HG03097 (cell line): ENCODE measurements at regions not wholly inside any gene's neighbourhood (a gene's known extent, or its start where the extent isn't known, plus 50 kb on each side); places are given as distances from the start of the nearest gene placed in this dataset.
"Not testable (repeated sequence)": the region's sequence is repeated elsewhere in the genome, so short reads cannot be mapped to it uniquely, and the experiment has no call there.

Experiments
- ATAC-seq: cut with Tn5 transposase; IDR thresholded peaks from one replicate; pipeline ENCODE4 v1.9.1; 2021; ENCODE audit not compliant: unreplicated experiment, low FRiP score

DNA sequence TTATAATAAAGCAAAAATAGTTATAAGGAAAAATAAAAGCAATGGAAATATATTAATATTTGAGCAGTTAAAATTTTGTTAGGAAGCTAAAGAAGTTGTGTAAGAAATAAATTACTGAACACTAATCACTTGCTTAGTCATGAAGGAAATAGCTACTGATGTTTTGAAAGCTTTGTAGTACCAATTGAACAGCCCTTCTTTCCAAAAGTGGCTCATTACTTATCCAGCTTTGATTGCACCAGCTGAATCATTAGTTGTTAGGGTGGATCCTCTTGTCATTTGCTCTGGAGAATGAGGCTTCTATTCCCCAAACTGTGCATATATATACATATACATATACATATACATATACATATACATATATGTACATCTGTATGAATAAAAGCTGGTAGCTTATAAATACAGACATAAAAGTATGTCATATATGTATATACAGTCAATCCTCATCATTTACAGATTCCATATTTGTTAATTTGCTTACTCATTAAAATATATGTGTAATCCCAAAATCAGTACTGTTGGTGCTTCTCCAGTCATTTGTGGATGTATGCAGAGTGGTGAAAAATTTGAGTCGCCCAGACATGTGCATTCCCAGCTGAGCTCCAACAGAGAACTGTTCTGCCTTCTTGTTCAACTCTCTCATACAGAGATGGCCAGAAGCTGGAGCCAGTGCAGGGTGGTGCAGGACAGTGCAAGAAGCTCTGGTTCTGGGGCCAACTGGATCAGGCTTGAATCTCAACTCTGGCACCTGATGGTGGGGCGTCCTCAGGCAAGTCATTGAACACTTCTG, 214.1 kb downstream of the RPAP3 start:
- ATAC-seq, result no peak

DNA sequence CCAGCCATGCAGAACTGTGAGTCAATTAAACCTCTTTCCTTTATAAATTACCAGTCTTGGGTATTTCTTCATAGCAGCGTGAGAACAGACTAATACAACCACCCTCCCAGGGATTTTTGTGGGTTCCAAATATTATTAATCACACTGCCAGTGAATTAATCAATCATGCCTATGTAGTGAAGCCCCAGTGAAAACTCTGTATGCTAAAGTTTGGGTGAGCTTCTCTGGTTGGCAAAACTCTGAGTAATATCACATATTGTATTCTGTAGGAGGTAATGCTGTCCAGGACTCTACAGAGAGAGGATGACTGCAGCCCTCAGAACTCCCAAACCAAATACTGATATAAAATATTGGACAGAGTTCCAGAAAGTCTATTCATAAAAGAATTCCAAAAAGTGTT, 216.9 kb downstream of the RPAP3 start:
- no peak for ATAC-seq

GRCh38 chr12:47481041-47481440, 224.8 kb downstream of the RPAP3 start:
- ATAC-seq, result no peak

DNA sequence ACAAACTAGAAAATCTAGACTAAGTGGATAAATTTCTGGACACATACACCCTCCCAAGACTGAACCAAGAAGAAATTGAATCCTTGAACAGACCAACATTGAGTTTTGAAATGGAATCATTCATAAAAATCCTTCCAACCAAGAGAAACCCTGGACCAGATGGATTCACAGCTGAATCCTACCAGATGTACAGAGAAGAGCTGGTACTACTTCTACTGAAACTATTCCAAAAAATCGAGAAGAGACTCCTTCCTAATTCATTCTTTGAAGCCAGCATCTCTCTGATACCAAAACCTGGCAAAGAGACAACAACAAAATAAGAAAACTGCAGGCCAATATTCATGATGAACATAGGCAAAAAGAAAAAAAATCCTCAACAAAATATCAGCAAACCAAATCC, 227.4 kb downstream of the RPAP3 start:
- ATAC-seq, result no peak

- no peak for ATAC-seq
Measured at GRCh38 chr12:47473091-47473490, 232.7 kb downstream of the RPAP3 start.

DNA sequence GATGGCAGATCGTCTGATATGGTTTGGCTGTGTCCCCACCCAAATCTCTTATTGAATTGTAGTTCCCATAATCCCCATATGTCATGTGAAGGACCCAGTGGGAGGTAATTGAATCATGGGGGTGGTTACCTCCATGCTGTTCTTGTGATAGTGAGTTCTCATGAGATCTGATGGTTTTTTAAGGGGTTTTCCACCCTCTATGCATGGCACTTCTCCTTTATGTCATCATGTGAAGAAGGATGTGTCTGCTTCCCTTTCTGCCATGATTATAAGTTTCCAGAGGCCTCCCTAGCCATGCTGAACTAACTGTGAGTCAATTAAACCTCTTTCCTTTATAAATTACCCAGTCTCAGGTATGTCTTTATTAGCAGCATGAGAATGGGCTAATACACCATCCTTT, 235.5 kb downstream of the RPAP3 start:
- ATAC-seq, result not testable (repeated sequence)

DNA sequence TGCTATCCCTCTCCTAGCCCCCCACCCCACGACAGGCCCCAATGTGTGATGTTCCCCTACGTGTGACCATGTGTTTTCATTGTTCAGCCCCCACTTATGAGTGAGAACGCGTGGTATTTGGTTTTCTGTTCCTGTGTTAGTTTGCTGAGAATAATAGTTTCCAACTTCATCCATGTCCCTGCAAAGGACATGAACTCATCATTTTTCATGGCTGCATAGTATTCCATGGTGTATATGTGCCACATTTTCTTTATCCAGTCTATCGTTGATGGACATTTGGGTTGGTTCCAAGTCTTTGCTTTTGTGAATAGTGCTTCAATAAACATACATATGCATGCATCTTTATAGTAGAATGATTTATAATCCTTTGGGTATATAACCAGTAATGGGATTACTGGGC, 241.9 kb downstream of the RPAP3 start:
- ATAC-seq, result not testable (repeated sequence)

DNA sequence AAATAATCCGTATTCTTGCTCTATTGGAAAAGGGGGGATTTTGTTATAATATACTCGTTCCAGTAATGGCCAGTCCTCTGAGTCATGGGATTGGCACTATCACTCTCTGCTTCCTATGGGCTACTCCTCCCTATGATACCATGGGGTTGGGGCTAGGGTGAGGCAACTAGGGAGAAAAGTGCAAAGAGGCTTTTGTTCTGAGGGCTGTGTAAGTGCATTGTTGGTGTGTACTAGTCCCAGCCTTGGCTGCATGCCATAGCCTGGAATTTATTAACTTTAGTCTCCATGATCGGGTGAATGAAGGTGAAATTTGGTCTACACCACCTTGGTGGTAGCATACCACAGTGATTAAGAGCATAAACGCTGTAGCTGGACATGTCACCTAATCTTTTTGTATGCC, 247.6 kb downstream of the RPAP3 start:
- ATAC-seq, result no peak

DNA sequence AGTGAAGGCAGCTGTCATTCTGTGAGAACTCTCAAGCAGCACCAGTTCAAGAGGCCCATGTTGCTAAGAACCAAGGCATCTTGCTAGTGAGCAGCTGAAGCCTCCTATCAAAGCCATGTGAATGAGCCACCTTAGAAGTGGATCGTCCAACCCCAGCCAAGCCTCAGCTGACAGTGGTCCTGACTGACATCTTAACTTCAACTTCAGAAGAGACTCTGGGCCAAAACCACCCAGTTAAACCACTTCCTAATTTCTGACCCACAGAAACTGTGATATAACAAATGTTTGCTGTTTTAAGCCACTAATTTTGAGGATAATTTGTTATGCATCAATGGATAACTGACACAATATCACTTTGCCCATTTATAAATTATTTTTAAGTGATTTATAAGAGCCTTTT, 256.0 kb downstream of the RPAP3 start:
- no peak for ATAC-seq

GRCh38 chr12:47442310-47442709, 263.5 kb downstream of the RPAP3 start:
- ATAC-seq, result no peak

- ATAC-seq, result no peak
Measured at GRCh38 chr12:47441490-47441889, 264.3 kb downstream of the RPAP3 start.

- no peak for ATAC-seq
Measured at GRCh38 chr12:47438175-47438574, 267.7 kb downstream of the RPAP3 start.

DNA sequence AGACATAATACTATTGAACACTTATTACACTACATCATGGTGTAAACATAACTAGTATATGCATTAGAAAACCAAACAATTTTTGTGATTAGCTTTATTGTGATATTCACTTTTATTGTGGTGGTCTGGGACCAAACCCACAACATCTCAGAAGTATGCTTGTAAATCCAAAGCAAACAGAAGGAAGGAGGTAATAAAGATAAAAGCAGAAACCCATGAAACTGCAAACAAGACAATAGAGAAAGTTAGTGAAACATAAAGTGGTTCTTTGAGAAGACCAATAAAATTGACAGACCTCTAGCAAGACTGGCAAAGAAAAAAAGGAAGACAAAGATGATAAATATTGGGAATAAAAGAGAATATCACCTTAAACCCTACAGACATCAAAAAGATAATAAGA, 268.3 kb downstream of the RPAP3 start:
- no peak for ATAC-seq

DNA sequence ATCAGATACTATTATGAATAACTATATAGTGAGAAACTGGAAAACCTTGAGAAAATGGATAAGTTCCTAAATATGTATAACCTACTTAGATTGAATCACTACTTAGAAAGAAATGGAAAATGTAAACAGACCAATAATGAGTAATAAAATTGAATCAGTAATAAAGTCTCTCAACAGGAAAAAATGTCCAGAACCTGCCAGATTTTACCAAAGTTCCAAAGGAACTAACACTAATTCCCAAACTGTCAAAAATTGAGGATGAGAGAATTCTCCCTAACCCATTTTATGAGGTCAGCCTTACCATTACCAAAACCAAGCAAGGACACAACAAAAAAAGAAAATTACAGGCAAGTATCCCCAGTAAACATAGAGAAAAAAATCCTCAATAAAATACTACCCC, 272.0 kb downstream of the RPAP3 start:
- ATAC-seq, result no peak

GRCh38 chr12:47426678-47427309, 279.0 kb downstream of the RPAP3 start:
- not testable (repeated sequence) for ATAC-seq

DNA sequence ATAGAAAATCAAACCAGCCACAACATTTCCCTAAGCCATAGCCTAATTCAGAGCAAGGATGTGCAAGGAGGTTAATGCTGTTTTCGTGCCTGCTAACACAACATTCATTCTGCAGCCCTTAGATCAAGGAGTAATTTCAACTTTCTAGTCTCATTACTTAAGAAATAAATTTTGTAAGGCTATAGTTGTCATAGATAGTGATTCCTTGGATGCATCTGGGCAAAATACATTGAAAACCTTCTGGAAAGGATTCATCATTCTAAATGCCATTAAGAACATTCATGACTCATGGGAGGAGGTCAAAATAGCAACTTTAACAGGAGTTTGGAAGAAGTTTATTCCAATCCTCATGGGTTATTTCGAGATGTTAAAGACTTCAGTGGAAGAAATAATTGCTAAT, 283.2 kb downstream of the RPAP3 start:
- no peak for ATAC-seq

- no peak for ATAC-seq
Measured at GRCh38 chr12:47419497-47419896, 286.3 kb downstream of the RPAP3 start.

GRCh38 chr12:47417955-47418354, 287.9 kb downstream of the RPAP3 start:
- no peak for ATAC-seq

GRCh38 chr12:47417121-47417520, 288.7 kb downstream of the RPAP3 start:
- ATAC-seq, result no peak

DNA sequence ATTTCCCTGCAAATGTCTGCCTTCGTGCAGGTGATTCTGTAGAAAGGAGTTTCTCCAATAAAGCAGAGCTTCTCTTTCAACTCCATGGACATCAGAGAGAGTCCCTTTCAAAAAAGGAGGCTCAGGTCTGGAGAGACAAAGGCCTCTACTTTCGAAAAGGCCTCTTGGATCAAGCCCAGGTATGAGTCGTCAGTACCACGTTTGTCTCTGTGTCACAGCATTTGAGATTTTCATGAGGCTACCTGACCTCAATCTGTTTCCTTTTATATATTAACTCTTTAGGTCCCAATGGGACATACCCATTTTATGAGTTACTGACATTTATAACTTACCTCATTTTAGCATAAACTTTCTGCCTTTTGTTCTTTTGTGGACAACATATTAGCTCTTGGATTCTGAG, 290.8 kb downstream of the RPAP3 start:
- no peak for ATAC-seq

DNA sequence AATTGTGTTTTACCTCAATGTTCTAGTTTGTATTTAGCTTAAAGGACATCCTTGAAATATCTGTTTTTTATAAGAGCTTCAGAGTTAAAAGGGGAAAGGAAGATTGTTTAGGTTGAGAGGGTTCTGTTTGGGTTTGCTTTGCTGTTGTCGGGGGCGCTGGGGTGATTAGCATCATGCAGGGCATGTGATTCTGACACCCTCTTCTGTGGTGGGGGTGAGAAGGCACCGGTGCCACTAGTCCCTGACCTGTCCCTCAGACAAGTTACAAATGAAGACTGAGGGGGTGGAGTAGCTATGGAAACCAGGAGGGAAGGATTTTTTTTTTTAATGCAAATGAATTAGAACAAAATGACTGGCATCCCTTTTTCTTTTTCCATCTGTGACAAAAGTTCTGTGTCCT, 291.3 kb downstream of the RPAP3 start:
- ATAC-seq, result no peak

DNA sequence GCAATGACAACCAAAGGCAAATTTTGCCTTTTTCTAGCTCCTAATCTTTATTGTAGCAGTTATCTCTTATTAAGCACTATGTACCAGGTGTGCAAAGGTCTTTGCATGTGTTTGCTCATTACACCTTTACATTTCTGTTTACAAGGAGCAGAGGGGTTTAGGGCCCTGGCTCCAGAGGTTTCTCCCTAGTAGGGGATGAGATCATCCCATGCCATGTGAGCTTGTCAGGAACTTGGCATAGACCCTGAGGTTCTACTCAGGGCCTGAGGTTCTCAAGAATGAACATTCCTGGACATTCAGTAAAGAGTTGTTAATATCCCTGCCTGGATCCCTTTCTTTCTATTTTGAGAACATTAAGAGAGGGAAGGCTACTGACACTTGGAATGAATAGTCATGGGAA, 292.0 kb downstream of the RPAP3 start:
- no peak for ATAC-seq
